ENCODE measurements at regions not wholly inside any gene's neighbourhood (a gene's known extent, or its start where the extent isn't known, plus 50 kb on each side); places are given as distances from the start of the nearest gene placed in this dataset.

DNA sequence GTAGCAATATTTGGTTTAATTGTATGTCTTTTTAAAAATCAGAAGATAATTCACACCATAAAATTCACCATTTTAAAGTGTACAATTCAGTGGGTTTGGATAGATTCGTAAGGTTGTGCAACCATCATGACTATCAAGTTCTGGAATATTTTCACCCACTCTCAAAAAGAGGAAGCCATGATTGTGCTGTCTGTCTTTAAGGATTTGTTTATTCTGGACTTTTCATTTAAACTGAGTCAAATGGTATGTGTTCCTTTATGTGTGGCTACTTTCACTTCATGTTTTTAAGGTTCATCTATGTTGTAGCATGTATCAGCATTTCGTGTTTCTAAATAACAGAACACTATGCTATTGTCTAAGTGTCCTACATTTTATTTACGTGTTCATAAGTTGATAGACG lies 68.1 kb upstream of the CPHXL start:
- H3K4me1 ChIP-seq (ENCODE audit: control insufficient read depth, insufficient read depth, low read length): no peaks in the 10 kb centered on the region
- no peak overlapping the region for H3K27ac Mint-ChIP-seq
- peaks cover 5% of the 10 kb centered on the region for H3K9me3 Mint-ChIP-seq

DNA sequence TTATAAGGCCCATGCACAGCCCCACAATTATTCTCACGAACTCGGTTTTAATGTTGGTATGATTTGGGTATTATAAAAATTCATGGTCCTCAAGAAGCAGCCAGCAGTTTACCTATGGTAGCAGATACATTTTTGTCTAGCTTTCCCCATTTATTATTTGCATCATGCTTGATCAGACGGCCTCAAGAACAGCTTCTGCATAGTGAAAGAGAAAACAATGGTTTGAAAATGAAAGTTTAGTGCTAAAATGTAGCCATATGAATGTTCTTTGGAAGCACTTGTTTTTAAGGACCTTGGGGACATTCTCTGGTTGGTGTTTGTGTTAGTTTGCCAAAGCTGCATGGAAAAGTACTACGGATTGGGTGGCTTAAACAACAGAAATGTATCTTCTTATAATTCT lies 72.4 kb upstream of the CPHXL start:
- peaks cover 3% of the 10 kb centered on the region for H3K9me3 Mint-ChIP-seq
- DNase-seq: no peak
- Histone ChIP-seq H3K36me3 (ENCODE audit: control insufficient read depth, insufficient read depth, low read length) (no peaks in the 10 kb centered on the region), H3K27me3 (ENCODE audit: control insufficient read depth, insufficient read depth, low read length, poor library complexity, severe bottlenecking) (no peaks in the 10 kb centered on the region), H3K9ac (ENCODE audit: extremely low read depth, low read length, poor library complexity, severe bottlenecking) (no peak overlapping the region), H3K27ac (ENCODE audit: low read depth, low read length) (no peak overlapping the region), H3K9me3 (ENCODE audit: control insufficient read depth, low read length) (peaks cover 7% of the 10 kb centered on the region), H3K4me1 (ENCODE audit: control insufficient read depth, insufficient read depth, low read length) (no peaks in the 10 kb centered on the region), H3K4me3 (ENCODE audit: low read length) (no peak overlapping the region)
- H3K27ac Mint-ChIP-seq: no peak overlapping the region
- TF ChIP-seq, protein P1, sequence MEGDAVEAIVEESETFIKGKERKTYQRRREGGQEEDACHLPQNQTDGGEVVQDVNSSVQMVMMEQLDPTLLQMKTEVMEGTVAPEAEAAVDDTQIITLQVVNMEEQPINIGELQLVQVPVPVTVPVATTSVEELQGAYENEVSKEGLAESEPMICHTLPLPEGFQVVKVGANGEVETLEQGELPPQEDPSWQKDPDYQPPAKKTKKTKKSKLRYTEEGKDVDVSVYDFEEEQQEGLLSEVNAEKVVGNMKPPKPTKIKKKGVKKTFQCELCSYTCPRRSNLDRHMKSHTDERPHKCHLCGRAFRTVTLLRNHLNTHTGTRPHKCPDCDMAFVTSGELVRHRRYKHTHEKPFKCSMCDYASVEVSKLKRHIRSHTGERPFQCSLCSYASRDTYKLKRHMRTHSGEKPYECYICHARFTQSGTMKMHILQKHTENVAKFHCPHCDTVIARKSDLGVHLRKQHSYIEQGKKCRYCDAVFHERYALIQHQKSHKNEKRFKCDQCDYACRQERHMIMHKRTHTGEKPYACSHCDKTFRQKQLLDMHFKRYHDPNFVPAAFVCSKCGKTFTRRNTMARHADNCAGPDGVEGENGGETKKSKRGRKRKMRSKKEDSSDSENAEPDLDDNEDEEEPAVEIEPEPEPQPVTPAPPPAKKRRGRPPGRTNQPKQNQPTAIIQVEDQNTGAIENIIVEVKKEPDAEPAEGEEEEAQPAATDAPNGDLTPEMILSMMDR (conservative IDR thresholded peaks at IDR 0.05): no peak
- WGBS, 2 experiments (ENCODE audit: insufficient coverage in 1 of 2, insufficient read length in 1 of 2): 92% methylated on average over 4 of the region's 4 CpGs; no CpG with 5 or more reads in 1 of the 2 experiments
- H3K4me1 Mint-ChIP-seq: peaks cover 8% of the 10 kb centered on the region
- no peak overlapping the region for H3K4me3 Mint-ChIP-seq
- peaks cover 23% of the 10 kb centered on the region for H3K27me3 Mint-ChIP-seq (ENCODE audit: insufficient read depth)
- no peaks in the 10 kb centered on the region for H3K36me3 Mint-ChIP-seq (ENCODE audit: low read depth)

More for the DNA sequence above, 68.1 kb upstream of the CPHXL start:
- DNase-seq: no peak
- peaks cover 27% of the 10 kb centered on the region for H3K27me3 Mint-ChIP-seq (ENCODE audit: insufficient read depth)
- Histone ChIP-seq H3K27ac (ENCODE audit: low read depth, low read length) (no peak overlapping the region), H3K27me3 (ENCODE audit: control insufficient read depth, insufficient read depth, low read length, poor library complexity, severe bottlenecking) (no peaks in the 10 kb centered on the region), H3K36me3 (ENCODE audit: control insufficient read depth, insufficient read depth, low read length) (no peaks in the 10 kb centered on the region), H3K9ac (ENCODE audit: extremely low read depth, low read length, poor library complexity, severe bottlenecking) (no peak overlapping the region), H3K9me3 (ENCODE audit: control insufficient read depth, low read length) (no peaks in the 10 kb centered on the region), H3K4me3 (ENCODE audit: low read length) (no peak overlapping the region)
- H3K36me3 Mint-ChIP-seq (ENCODE audit: low read depth): no peaks in the 10 kb centered on the region
- 88 to 96% methylated on average over 3 of the region's 4 CpGs for WGBS, 2 experiments (ENCODE audit: insufficient coverage in 1 of 2, insufficient read length in 1 of 2)
- H3K4me3 Mint-ChIP-seq: no peak overlapping the region
- TF ChIP-seq, protein P1 (conservative IDR thresholded peaks at IDR 0.05): no peak
- H3K4me1 Mint-ChIP-seq: peaks cover 9% of the 10 kb centered on the region

DNA sequence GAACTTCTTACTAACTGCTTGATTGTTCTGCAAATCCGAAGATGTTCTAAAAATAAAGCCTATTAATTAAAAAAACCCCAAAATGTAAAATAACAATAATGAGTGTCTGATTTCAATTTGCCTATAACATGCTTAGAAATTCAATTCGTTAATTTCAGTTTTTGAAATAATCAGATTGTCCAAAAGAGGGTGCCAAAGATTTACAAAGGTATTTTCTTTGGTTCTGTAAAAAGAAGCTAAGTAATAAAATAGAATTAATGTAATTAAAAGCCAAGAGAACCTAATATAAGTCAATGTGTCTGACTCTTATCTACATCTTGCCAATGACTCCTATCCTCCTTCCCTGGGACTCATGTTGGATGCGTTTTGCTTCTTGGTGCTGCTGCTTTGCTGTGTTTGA lies 75.0 kb upstream of the CPHXL start:
- peaks cover 44% of the 10 kb centered on the region for H3K27me3 Mint-ChIP-seq (ENCODE audit: insufficient read depth)
- no peaks in the 10 kb centered on the region for H3K4me1 ChIP-seq (ENCODE audit: control insufficient read depth, insufficient read depth, low read length)
- H3K36me3 Mint-ChIP-seq (ENCODE audit: low read depth): no peaks in the 10 kb centered on the region
- H3K4me3 ChIP-seq (ENCODE audit: low read length): no peak overlapping the region
- H3K9me3 Mint-ChIP-seq: no peaks in the 10 kb centered on the region
- TF ChIP-seq, protein P1 (conservative IDR thresholded peaks at IDR 0.05): peak; percentile 56
- H3K4me3 Mint-ChIP-seq: no peak overlapping the region
- no peak for DNase-seq
- peaks cover 7% of the 10 kb centered on the region for H3K9me3 ChIP-seq (ENCODE audit: control insufficient read depth, low read length)
- peaks cover 12% of the 10 kb centered on the region for H3K4me1 Mint-ChIP-seq
- no peak overlapping the region for H3K27ac ChIP-seq (ENCODE audit: low read depth, low read length)
- H3K27me3 ChIP-seq (ENCODE audit: control insufficient read depth, insufficient read depth, low read length, poor library complexity, severe bottlenecking): no peaks in the 10 kb centered on the region
- H3K9ac ChIP-seq (ENCODE audit: extremely low read depth, low read length, poor library complexity, severe bottlenecking): no peak overlapping the region
- H3K27ac Mint-ChIP-seq: no peak overlapping the region
- WGBS, 2 experiments (ENCODE audit: insufficient coverage in 1 of 2, insufficient read length in 1 of 2): 82% methylated on average over 3 of the region's 3 CpGs; no CpG with 5 or more reads in 1 of the 2 experiments
- H3K36me3 ChIP-seq (ENCODE audit: control insufficient read depth, insufficient read depth, low read length): no peaks in the 10 kb centered on the region
